KBM-7 (cell line): ENCODE measurements at regions not wholly inside any gene's neighbourhood (a gene's known extent, or its start where the extent isn't known, plus 50 kb on each side); places are given as distances from the start of the nearest gene placed in this dataset.

ENCODE experiments used
- DNase-seq: peaks from one replicate; pipeline ENCODE4 v3.0.0-alpha.2; 2015
- in situ Hi-C: fragments of 300-500 bp; cut with MboI; formaldehyde crosslinking; loops from 2 replicates; pipeline ENCODE4 v1.14.3; 2020; ENCODE audit warnings: low sequenced_read_pairs, low pct_unique_long_range_greater_than_20kb, mixed read lengths

DNA sequence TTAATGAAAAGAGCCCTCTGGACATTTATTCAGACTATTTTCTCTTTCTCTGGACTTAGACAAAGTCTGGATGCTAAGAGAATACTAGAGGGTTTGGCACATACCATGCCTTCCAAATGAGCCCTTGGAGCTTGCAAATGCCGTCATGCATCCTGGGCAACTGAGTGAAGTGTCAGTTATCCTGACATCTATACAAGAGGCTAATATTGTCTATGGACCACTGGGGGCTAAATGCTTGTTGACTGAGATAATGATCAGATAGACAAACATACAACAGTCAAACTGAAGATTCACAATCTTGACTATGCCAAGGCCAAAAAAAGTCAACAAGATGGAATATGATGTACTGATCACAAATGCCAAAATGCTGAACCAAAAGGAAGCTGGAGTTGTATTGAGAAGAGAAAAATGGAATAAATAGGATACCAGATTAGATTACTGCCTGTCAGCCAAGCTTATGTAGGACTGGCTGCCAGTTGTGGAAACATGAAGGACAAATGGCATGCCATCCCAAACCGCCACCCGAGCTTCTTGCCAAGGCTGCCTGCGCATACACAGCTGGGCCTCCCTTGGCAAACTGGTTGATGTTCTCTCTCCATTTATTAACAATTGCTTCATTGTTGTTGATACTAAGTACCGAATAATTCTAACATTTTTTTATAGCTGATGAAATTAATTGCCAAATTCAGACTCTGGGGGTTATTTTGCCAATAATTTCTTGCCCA is 240.1 kb upstream of the GRAMD2B start:
- DNase-seq, result no peak
- in situ Hi-C loops, result no loop called here

DNA sequence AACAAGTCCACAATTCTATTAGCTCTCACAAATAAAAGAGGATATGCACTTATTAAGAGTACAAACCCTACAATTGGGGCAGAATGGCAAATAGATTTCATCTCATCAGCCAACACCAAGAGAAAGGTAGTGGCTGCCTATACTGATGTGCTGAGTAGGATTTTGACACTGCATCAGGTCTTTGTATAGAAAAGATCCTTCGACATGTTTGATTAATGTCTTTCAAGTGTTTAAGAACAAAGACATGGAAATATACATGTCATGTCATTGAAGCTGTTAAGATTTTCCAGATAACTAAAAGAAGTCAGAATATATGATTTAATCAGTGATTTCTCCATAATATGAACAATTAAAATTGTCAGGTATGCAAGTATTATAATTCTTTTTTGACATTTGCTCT is 238.7 kb upstream of the GRAMD2B start:
- no peak for DNase-seq
- in situ Hi-C loops, result no loop called here

DNA sequence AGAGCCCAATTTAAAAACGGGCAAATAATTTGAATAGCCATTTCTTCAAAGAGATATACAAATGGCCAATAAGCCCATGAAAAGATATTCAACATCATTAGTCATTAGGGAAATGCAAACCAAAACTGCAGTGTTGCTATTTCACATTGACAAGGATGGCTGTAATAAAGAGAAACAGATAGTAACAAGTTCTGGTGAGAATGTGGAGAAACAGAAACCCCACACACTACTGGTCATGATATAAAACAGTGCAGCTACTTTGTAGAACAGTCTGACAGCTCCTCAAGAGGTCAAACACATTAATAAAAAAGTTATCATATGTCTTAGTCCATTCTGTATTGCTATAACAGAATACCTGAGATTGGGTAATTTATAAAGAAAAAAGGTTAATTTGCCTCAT is 237.0 kb upstream of the GRAMD2B start:
- in situ Hi-C loops, result no loop called here
- DNase-seq, result no peak

DNA sequence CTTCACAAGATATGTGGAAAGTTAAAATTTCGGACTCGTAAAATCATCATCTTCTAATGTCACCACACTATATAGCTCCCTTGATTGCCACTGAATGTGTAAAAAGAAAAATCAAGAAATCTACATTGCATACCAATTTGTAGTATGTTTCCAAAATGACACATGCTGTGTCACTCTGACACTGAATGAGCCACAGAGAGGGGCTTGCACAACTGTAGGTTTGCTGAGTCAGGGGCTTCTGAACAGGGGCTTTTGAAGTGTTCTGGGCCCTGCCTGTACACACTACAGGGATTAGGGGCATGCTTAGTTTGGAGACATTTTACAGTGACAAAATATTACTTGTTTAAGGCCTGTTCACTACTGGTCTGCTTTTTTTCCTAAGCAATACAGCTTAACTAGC is 234.4 kb upstream of the GRAMD2B start:
- in situ Hi-C loops, result no loop called here
- DNase-seq, result no peak

DNA sequence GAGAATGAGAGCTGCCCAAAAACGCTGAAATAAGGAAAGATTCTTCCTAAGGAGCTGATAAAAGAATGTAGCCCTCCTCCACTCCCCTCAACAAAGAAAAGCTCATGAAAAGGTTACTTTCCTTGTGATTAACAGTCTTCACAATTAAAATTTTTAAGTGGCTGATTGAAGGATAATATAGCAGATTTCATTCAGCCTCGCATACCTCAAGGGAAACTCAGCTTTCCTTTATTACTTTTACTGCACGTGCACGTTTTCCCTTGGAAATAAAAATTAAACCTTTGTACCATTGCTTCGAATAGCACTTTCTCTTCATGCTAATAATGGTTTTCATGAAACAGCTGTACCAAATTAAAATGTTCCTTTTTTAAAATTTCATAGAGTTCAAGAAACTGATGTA is 234.0 kb upstream of the GRAMD2B start:
- in situ Hi-C loops, result no loop called here
- DNase-seq, result no peak

DNA sequence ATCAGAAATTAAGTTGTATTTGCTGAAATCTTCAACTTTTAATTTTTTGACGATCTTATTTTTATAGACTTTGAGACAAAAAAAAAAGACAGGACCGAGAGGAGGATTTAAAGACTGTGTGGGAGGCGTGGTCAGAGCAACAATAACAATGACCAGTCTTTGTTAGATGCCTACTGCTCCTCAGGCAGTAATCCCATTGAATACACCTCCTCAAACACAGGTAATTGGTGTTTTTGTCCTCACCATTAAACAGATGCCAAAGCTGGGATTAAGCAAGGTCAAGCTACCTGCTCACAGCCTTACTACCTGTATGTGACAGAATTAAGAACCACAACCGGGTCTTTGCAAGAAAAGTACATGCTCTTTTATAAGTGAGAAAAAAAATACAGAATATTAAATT is 233.3 kb upstream of the GRAMD2B start:
- in situ Hi-C loops, result no loop called here
- DNase-seq, result no peak

DNA sequence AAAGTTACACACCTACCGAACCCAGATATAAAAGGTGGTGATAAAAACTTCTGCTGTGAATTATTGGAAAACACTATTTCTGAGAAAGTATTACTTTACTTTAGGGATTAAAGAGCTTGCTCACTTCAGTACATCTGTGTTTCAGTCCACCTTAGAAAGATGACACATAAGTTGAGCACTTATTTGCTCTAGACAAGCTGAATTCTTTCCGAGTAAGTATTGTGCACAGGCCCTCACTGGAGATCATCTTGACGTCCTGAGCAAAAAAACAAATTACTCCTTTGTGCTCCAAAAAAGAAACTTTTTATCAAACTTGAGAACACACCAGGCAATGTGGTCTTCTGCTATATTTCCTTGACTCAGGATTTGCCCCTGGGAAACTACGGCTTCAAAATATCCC is 231.0 kb upstream of the GRAMD2B start:
- in situ Hi-C loops, result no loop called here
- DNase-seq, result no peak

DNA sequence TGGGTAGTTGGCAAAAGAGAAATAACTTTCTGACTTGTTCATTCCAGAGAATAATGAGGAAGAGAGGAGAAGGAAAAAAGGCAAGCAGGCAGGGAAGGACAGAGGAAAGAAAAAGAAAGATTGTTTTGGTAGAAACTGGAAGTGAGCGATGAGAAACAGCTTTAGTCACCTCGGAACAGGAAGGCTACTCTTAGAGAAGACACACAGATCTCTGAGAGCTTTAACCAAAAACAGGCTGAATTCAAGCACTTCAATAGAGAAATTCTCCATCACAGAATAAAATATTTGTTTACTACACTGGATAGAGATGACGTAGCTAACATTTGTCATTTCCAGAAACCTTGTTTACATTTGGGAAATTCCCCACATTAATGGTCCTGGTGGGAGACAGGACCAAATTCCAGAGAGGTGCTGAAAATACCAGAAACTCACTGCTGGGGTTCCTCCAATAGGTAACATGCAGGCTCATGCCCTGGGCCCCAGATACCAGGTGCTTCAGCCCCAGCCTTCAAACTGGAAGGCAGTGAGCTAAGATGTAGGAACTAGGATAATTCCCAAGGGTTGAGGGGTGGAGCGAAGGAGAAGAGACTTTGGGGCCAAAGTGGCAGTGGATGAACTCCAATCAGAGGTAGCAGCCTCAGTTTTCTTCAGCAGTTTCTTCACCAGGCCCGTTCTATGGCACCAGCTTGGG is 227.7 kb upstream of the GRAMD2B start:
- no peak for DNase-seq
- in situ Hi-C loops, result no loop called here

DNA sequence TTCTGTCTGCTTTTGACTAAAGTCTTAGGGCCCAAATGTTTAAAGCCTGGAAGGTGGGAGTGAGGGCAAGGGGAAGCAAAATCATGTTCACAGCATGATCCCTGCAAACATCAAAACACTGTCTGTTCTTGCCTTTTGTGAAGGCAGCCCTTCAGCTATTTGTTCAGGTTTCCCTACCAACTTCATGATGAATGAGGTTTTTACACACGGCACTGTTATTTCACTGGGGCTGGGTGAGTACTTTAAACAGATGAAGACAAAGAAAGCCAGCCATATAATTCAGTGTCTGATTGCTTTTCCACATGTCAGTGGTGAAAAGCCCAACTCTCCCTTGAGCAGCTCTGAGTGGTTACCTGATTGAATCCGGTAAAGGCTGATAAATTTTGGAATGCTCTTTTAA is 224.7 kb upstream of the GRAMD2B start:
- no peak for DNase-seq
- in situ Hi-C loops, result no loop called here

DNA sequence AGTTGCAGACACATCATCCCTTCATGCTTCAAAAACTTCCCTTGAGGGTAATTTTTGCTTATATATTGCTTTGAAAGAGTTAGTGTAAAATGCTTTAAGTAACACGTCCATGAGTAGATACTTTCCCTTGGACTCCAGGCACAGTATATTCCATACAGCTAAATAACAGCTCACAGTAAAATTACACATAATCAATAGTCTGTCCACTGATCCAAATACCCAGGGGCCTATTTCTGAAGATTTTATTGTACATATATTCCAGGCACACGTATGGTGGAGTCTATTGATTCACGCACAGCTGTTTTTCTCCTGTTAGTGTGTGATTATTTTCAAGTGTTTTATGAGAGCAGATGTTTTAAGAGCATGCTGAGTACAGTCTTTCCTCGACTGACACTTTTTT is 223.7 kb upstream of the GRAMD2B start:
- DNase-seq, result no peak
- in situ Hi-C loops, result no loop called here

DNA sequence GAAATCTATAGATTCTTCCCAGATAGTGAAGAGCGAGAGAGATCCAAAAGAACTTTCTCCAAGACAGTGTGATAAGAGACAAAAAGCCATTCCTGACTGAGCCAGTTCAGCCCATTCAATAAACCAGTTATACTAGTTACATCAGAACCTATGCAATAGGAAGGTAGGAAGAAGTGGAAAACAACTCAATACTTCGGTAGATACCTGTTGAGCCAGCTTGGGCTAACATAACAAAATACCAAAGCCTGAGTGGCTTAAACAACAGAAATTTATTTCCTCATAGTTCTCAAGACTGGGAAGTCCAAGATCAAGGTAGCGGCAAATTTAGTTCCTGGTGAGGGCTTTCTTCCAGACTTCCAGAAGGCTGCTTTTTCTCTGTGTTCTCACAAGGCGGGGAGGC is 214.5 kb upstream of the GRAMD2B start:
- DNase-seq, result no peak
- in situ Hi-C loops, result no loop called here

DNA sequence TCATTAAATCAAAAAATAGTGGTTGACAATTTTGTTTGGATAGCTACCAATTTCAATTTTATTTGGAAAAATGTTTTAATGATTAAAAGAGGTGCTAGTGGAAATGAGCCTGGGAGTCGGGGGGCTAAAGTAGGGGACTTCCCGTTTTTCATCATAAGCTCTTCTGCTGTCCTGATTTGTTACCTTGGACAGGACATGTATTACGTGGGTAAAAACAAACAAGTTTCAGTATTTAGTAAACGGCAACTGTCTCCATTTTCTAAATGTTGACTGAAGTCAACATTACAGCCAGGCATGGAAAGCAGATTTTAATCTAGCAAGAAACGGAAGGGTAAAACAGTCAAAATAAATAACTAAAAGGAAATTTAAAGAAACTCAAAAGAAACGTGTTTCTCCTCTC is 212.3 kb upstream of the GRAMD2B start:
- DNase-seq, result no peak
- in situ Hi-C loops, result no loop called here

DNA sequence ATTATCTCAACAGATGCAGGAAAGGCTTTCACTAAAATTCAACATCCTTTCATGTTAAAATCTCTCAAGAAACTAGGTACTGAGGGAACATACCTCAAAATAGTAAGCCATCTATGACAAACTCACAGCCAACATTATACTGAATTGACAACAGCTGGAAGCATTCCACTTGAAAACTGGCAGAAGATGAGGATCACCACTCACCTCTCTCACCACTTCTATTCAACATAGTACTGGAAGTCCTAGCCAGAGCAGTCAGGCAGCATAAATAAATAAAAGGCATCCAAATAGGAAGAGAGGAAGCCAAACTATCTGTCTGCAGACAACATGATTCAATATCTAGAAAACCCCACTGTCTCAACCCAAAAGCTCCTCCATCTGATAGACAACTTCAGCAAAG is 203.6 kb upstream of the GRAMD2B start:
- no peak for DNase-seq
- in situ Hi-C loops, result no loop called here

DNA sequence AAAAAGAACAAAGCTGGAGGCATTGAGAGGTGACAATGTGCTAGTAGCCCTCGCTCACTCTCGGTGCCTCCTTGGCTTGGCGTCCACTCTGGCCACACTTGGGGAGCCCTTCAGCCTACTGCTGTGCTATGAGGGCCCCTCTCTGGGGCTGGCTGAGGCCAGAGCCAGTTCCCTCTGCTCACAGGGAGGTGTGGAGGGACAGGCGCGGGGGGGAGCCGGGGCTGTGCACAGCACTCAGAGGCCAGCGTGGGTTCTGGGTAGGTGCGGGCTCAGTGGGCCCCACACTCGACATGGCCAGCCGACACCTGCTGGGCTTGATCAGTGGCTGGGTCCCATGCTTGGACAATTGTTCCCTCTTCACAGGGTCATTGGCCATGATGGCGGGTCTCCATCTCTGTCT is 202.5 kb upstream of the GRAMD2B start:
- no peak for DNase-seq
- in situ Hi-C loops, result no loop called here

DNA sequence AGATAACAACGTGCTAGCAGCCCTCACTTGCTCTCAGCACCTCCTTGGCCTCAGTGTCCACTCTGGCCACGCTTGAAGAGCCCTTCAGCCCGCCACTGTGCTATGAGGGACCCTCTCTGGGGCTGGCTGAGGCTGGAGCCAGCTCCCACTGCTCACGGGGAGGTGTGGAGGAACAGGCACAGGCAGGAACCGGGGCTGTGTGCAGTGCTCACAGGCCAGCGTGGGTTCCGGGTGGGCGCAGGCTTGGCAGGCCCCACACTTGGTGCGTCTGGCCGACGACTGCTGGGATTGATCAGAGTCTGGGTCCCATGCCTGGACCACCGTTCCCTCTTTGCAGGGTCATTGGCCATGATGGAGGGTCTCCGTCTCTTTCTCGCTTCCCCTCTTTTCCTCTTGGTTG is 194.3 kb upstream of the GRAMD2B start:
- no peak for DNase-seq
- in situ Hi-C loops, result no loop called here

DNA sequence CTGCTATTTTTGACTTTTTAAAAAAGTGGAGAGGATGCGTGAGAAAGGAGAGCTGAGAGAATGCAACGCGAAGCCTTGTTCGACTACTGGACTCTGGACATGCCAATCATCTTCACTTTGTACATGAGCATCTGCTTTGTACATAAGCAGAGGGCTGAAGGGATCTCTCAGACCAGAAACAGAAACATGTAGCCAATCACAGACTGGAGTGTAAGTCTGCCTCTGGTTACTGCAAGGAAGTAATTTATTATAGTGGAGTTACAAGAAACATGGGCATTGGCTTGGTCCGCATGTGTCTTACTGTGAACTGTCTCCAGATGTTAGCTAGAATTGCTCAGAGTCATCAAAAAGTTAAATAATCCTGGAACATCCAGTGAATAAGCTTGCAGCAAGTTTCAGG is 190.0 kb upstream of the GRAMD2B start:
- no peak for DNase-seq
- in situ Hi-C loops, result no loop called here

DNA sequence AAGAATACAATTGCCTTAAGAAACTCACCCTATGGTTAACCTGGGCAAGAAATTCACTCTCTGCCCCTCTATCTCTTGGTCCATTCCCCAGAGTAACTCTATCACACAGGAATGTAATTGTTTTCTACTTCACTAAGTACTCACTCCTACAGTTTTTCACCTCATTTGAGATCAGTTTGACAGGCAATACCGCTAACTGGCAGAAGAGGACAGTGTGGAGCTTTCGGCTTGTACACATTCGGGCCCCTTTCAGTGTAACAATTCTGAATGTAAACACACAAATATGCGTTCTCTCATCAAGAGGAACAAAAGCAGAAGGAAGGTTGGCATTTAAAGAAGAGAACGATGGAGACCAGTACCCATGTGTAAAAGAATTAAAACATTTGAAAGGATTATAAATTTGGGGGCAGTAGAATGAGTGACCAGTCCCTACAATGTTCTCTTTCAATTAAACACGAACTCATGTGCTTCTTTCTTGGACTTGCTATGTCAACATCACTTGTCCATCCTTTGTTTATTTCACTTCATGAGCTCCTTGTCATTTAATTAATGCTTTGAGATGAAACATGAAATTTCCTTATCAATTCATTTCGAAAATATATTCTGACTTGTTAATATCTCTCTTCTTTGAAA is 188.5 kb upstream of the GRAMD2B start:
- in situ Hi-C loops, result no loop called here
- peak; percentile 24 for DNase-seq

DNA sequence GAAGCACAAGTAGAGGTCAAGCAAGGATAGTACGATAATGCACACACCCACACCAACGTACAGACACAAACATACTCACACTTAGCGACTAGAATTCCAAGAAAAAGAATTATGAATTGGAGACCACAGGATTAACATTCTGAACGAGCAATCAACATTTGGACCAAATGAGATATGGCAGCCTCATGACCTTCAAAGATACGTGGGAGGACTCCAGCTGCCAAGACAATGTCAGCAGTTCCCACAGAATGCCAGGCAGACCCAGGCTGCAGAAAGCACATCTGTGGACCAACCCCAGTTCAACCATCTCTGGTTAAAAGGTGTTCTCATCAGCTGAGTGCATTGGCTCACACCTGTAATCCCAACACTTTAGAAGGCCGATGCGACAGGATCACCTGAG is 187.6 kb upstream of the GRAMD2B start:
- in situ Hi-C loops, result no loop called here
- no peak for DNase-seq

DNA sequence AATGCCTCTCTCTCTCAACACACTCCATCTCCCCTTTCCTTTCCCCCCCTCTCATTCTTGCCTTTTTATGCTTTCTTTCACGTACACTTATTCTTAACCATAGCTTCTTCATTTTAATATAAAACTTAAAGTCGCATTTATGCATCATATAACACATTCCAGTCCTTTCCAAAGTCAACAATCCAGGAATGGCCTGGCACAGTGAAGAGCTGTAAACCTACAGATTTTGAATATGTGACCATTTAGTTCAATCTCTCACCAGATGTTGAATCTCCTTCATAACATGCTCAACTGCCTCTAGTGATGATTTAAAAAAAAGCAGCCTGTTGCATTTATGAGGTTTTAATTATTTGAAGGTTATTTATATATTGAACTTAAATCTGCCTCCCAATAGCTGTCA is 186.2 kb upstream of the GRAMD2B start:
- in situ Hi-C loops, result no loop called here
- no peak for DNase-seq

DNA sequence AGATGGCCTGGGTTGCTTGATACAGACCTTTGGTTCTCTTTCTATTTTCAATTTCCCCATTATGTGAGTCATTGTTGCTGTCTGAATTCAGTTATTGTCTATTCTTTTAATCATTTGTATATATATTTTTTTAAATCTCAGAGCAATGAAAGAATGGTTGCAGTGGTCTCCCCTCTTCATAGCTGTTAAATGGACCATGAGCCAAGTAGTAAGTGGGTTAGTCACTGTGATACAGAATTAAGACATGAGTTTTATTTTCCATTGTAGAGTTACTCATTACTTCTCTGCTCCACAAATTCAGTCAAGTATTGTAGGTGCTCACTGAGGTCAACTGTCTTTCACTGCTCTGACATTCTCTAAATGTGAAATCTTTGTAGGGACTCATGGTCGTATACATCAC is 174.6 kb upstream of the GRAMD2B start:
- in situ Hi-C loops, result no loop called here
- no peak for DNase-seq

DNA sequence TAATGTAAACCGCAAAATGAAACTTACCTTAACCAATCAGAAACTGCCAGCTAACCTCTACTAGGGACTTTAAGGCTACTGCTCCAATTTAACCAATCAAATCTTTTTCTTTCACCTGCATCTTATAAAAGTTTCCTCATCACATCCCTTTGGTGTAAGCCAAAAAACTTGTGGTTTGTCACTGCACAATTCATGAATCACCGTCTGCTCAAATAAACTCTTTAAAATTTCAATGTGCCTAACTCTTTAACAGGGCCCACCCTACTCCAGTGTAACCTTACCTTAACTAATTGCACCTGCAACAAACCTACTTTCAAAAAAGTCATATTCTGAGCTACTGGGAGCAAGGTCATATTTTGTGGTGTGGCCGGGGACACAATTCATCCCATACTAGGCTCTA is 172.2 kb upstream of the GRAMD2B start:
- no peak for DNase-seq
- in situ Hi-C loops, result no loop called here
